GM19395 (cell line): ENCODE measurements at regions not wholly inside any gene's neighbourhood (a gene's known extent, or its start where the extent isn't known, plus 50 kb on each side); places are given as distances from the start of the nearest gene placed in this dataset.

ENCODE experiments used
- ATAC-seq: cut with Tn5 transposase; IDR thresholded peaks from one replicate; pipeline ENCODE4 v1.9.1; 2021; ENCODE audit warnings: mild to moderate bottlenecking, moderate library complexity; ENCODE audit not compliant: unreplicated experiment

- no peak for ATAC-seq
These were observed 126.0 kb downstream of the RAP2A start for GRCh38 chr13:97559981-97560380.

GRCh38 chr13:97561182-97561581 is 127.2 kb downstream of the RAP2A start:
- no peak for ATAC-seq

- ATAC-seq, result no peak
These were observed 129.0 kb downstream of the RAP2A start for GRCh38 chr13:97562962-97563361.

- ATAC-seq, result no peak
These were observed 131.0 kb downstream of the RAP2A start for GRCh38 chr13:97564956-97565355.

DNA sequence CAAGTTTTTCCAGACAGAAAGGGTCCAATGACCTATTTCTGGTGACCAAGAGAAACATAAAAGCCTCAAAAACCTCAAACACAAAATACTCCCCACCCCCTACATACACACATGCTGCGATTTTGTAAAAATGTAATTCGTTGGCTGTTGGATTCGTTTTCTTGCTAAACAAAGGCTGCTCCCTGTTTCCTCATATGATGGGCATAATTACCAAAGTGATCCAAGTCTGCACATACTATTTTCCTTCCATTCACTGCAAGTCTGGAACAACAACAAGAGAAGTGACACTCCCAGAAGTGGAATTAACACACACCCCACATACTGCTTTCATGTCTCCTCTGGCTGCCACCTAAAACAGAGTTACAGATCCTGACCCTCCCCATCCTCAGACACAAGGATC is 131.9 kb downstream of the RAP2A start:
- ATAC-seq, result no peak

DNA sequence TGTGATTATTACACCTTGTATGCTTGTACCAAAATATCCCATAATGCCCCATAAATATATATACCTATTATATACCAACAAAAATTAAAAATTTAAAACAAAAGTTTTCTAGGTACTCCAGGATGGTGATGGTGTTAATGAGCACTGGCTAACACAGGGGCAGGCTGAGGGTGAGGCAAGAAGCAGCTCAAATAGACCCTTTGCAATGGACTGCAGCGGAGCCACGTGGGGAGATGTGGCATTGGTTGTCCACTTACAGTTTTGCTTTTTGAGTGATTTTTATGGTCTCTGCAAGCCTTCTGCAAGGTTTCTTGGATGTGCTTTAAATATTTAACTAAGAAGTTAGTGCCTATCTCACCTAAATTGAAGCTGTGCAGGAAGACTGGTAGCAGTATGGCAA is 132.9 kb downstream of the RAP2A start:
- ATAC-seq, result no peak

GRCh38 chr13:97567510-97568243 is 133.7 kb downstream of the RAP2A start:
- ATAC-seq, result peak; percentile 98

DNA sequence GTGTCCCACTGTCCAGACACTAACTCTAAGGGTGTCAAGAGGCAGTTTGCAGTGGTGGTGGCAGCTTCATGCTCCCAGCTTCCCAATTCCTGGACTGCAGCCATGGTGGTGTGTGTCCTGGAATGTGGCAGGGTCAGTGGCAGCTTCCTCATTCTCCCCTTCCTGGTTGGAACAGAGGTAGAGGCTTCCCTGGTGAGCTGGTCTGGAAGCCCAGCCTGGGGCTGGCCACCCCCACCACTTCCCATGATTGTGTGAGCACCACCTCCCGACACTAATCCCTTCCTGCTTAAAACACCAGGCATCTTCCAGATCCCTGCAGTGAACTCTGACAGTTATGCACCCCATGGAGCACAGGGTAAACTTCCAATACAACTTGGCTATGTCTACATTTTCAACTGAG is 134.9 kb downstream of the RAP2A start:
- ATAC-seq, result no peak

DNA sequence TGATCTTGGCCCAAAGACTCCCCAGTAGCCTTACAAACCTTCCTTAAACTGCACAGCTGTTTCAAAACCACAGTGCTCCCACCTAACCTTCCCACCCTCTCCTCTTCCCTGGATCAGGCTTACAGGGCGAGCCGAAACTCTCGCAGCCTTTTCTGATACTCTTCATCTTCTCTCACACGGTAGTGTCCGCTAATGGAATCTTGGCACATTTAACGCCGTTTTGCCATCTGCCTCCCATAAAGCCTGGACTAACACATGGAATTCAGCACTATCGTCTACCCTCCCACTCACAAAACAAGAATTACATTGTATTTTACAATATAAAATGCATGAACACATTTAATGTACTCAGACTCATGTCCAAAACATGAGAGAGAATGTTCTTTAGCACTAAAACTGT is 135.9 kb downstream of the RAP2A start:
- ATAC-seq, result no peak

DNA sequence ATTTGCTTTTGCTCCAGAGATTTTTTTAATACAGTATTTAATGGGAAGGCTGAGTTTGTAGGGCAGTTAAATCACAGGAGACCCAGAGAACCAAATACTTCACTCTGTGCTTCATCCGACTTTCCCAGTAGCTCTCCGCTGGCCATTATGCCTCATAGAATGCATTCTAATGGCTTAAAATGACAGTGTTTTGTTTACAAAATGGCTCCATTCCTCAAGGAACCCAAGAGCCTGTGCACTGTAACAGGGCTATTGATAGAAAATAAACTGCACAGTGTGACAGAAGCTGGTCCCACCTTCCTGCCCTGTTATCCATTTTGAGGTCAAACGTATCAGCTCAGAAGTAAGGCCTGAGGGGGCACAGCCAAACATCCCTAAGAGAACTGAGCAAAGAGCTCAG is 136.5 kb downstream of the RAP2A start:
- no peak for ATAC-seq

DNA sequence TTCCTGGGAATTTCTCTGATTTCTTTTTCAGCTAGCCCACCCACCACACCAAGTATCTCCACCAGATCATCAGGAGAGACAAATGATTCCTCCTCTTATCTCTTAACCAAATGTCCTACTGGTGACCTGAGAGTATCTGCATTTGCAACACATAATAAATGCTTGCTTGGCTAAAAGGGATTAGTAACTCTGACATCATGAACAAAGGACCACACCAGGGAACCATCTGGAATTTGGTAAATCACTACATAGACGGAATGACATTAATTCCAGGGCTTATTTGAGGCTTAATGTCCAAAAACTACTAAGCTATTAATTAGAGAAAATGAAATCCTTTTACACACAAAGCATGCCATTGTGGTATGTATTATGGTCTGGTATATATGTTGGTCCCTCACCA is 139.0 kb downstream of the RAP2A start:
- no peak for ATAC-seq

- no peak for ATAC-seq
These were observed 141.0 kb downstream of the RAP2A start for GRCh38 chr13:97574926-97575325.

DNA sequence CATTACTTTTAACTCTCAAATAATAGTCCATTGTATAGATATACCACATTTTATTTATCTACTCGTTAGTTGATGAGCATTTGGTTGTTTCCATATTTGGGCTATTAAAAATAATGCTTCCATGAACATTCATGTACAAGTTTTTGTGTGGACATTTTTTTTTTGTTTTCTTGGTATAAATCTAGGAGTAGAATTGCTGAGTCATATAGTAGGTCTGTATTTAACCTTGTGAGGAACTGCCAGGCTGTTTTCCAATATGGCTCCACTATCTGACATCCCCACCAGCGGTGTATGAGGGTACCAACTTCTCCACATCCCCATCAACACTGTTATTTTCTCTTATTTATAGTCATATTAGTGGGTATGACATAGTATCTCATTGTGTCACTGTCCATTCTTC is 143.1 kb downstream of the RAP2A start:
- ATAC-seq, result no peak

DNA sequence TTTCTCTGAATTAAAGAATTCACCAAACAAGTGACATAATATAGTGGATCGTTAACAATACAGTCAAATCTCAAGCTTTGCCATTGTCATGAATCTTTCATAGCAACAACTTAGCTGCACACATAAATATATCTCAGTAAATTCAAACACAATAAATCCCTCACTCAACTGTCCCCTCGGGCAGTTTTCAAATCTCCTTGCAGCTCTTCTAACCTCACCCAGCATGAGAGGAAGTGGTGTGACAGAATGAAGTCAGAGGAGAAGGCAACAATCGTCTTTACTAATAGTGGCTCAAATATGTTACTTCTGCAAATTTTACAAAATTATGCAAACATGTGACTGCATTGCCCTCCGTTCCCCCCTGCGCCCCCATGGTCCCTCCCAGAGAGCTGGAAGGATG is 148.2 kb downstream of the RAP2A start:
- ATAC-seq, result no peak

DNA sequence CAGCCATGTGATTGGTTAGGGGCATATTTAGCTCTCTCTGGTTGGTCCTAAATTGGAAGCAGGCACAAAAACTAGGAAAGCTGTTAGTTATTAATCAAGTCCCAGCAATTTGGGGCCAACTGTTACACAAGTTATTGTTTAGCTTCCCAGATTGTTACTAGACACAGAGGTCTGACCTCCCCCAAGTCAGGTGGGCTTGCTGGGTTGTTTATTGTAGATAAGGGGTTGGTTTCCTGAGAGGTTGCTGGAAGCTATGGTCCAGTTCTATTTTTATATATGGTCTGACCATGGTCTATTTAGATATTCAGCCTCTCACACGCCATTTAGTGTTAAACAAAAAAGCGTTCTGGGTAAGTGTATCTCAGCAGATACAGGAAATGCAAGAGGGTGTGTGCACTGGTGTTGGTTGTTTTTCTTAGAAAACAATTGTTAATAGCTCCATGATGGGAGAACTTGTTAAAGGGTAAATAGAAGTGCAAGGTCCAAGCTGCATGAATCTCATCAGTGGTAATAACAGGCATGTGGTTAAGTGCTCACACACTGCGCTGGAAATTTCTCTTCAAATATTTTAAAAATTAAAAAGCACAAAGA is 150.0 kb downstream of the RAP2A start:
- ATAC-seq, result no peak

GRCh38 chr13:97586941-97587340 is 153.0 kb downstream of the RAP2A start:
- no peak for ATAC-seq

- ATAC-seq, result no peak
These were observed 155.0 kb downstream of the RAP2A start for GRCh38 chr13:97588993-97589392.

- no peak for ATAC-seq
These were observed 166.6 kb downstream of the RAP2A start for GRCh38 chr13:97600458-97601075.

DNA sequence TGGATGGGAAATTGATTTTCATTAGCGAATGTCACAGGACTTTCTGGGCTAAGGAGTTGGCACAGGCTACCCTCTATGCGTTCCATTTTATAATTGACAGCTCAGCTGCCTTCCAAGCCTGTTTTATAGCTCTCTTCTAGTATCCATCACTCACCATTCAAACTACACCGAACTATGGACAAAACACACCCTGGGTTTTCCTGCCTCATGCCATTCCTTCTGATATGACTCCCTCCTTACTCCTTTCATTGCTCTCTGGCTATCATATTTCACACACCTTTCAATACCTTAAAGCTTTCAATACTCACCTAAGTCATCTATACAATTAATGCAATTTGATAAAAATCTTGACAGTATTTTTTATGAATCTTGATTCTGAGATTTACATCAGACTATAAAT is 181.3 kb downstream of the RAP2A start:
- no peak for ATAC-seq

GRCh38 chr13:97616385-97616784 is 182.4 kb downstream of the RAP2A start:
- ATAC-seq, result no peak

- no peak for ATAC-seq
These were observed 187.1 kb downstream of the RAP2A start for GRCh38 chr13:97621025-97621424.

GRCh38 chr13:97621631-97622030 is 187.7 kb downstream of the RAP2A start:
- ATAC-seq, result no peak
